GM10266 (cell line): ENCODE measurements at regions not wholly inside any gene's neighbourhood (a gene's known extent, or its start where the extent isn't known, plus 50 kb on each side); places are given as distances from the start of the nearest gene placed in this dataset.

ENCODE experiments used
- DNase-seq: peaks from one replicate; pipeline ENCODE4 v3.0.0; 2012; ENCODE audit errors: extremely low spot score
- CTCF ChIP-seq: IDR thresholded peaks from 2 replicates; pipeline ENCODE4 v1.5.1; 2012; ENCODE audit warnings: mild to moderate bottlenecking, low read depth; ENCODE audit not compliant: control insufficient read depth, insufficient read depth; ENCODE audit errors: missing control alignments

- no peak for TF ChIP-seq CTCF
- no peak for DNase-seq
Measured at GRCh38 chr10:131437556-131438475, 126.3 kb upstream of the TCERG1L start.

GRCh38 chr10:131438665-131439064, 127.1 kb upstream of the TCERG1L start:
- no peak for TF ChIP-seq CTCF
- no peak for DNase-seq

- no peak for DNase-seq
- TF ChIP-seq CTCF: no peak
Measured at GRCh38 chr10:131439705-131440104, 128.2 kb upstream of the TCERG1L start.

GRCh38 chr10:131440405-131441360, 129.2 kb upstream of the TCERG1L start:
- DNase-seq: no peak
- no peak for TF ChIP-seq CTCF

GRCh38 chr10:131442271-131442670, 130.8 kb upstream of the TCERG1L start:
- no peak for DNase-seq
- TF ChIP-seq CTCF: no peak

- DNase-seq: no peak
- no peak for TF ChIP-seq CTCF
Measured at GRCh38 chr10:131444286-131444685, 132.8 kb upstream of the TCERG1L start.
